GM12873 (cell line): ENCODE measurements at regions not wholly inside any gene's neighbourhood (a gene's known extent, or its start where the extent isn't known, plus 50 kb on each side); places are given as distances from the start of the nearest gene placed in this dataset.

Source experiments
- CTCF ChIP-seq: IDR thresholded peaks from 2 replicates; pipeline ENCODE4 v1.5.1; 2012; ENCODE audit warnings: low read depth, mild to moderate bottlenecking, moderate library complexity, low read length, control low read depth; ENCODE audit not compliant: insufficient read depth; ENCODE audit errors: missing control alignments

GRCh38 chr3:73120710-73121109 is 59.3 kb downstream of the EBLN2 start:
- TF ChIP-seq CTCF: no peak

- no peak for TF ChIP-seq CTCF
These were observed 60.3 kb downstream of the EBLN2 start for GRCh38 chr3:73121669-73122331.

DNA sequence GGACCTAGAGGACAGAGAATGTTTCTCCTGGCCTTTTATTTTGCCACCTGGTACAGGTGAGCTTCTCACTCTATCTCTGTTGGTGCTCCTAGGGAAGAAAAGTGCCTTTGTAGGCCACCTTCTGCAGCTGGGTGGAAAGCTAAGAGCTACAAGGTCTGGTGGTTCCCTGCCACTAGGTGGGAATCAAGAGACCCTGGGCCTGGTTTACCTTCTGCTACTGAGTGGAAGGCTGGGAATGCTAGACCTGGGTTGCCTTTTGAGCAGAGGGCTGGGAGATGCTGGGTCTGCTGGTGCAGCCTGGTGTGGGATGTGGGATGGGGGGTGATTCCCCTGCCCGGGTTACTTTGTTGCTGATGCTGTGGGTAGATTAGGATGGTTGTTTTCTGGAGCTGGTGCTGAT is 72.6 kb downstream of the EBLN2 start:
- TF ChIP-seq CTCF: no peak

GRCh38 chr3:73136941-73137340 is 75.5 kb downstream of the EBLN2 start:
- TF ChIP-seq CTCF: no peak

GRCh38 chr3:73137736-73138403 is 76.4 kb downstream of the EBLN2 start:
- no peak for TF ChIP-seq CTCF

DNA sequence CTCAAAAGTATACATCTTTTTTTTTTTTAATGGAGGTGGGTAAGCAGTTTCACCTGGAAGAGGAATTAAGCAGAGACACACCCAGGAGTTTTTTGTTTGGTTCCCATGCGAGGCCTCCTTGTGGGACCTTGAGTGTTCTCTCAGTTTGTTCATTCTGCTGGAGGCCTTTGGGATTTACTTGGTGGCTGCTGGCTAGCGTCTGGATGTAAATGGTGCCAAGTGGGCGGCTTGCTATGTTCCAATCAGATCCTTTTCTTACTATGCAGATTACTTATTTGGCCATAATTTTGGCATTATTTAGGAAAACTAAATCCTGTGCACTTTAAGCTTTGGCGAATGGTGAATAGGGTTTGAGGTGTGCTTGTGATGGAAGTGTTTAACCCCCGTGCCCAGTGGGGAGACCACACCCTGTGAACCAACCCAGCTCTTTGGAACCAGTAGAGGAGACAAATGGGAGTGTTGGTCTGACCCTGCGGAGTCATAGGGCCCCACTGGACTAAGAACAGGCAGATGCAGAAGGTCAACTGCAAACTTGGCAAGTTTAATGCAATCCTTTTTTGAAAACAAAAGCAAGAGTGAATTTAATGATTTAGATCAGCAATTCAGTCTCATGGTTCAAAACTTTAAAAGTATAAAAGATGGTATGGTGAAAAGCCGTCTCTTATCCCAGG is 79.4 kb downstream of the EBLN2 start:
- no peak for TF ChIP-seq CTCF

GRCh38 chr3:73141525-73141924 is 80.1 kb downstream of the EBLN2 start:
- TF ChIP-seq CTCF: no peak
